Sigmoid colon (tissue), 6 donors: ENCODE measurements at regions not wholly inside any gene's neighbourhood (a gene's known extent, or its start where the extent isn't known, plus 50 kb on each side); places are given as distances from the start of the nearest gene placed in this dataset.

Source experiments
- DNase-seq: peaks from one replicate; pipeline ENCODE4 v3.0.0-alpha.2; 2019
- H3K27ac ChIP-seq, 4 donors: fragments of 200-600 bp; sonication (generic); one replicate each; pipeline ENCODE4 v1.5.1; 2016 to 2019; ENCODE audit warnings: mild to moderate bottlenecking in 1 of 4
- H3K27me3 ChIP-seq, 3 donors: fragments of 200-600 bp; sonication (generic); one replicate each; pipeline ENCODE4 v1.5.1; 2019; ENCODE audit warnings: mild to moderate bottlenecking in 1 of 3
- H3K36me3 ChIP-seq, 4 donors: fragments of 200-600 bp; sonication (generic); one replicate each; pipeline ENCODE4 v1.5.1; 2016 to 2019
- H3K4me1 ChIP-seq, 4 donors: fragments of 200-600 bp; sonication (generic); one replicate each; pipeline ENCODE4 v1.5.1; 2017 to 2019
- H3K4me3 ChIP-seq, 4 donors: fragments of 200-600 bp; sonication (generic); one replicate each; pipeline ENCODE4 v1.5.1; 2017 to 2019; ENCODE audit warnings: mild to moderate bottlenecking in 2 of 4, moderate library complexity in 1 of 4
- H3K9me3 ChIP-seq, 4 donors: fragments of 200-600 bp in 3 of 4; sonication (generic) in 3 of 4; one replicate each; pipeline versions ENCODE4 v1.5.1 to v1.6.1; 2013 to 2019
- CTCF ChIP-seq, 4 experiments: fragments of 450-650 bp in 3 of 4; fragments of 200-600 bp in 1 of 4; IDR thresholded peaks; one replicate each; pipeline ENCODE4 v1.5.1; 2016 to 2019; ENCODE audit warnings: antibody characterized with exemption in 4 of 4, mild to moderate bottlenecking in 3 of 4, moderate library complexity in 2 of 4
- EP300 ChIP-seq, 4 donors: sonication (generic); formaldehyde crosslinking; IDR thresholded peaks; one replicate each; pipeline ENCODE4 v1.6.1; 2017; ENCODE audit warnings: antibody characterized with exemption in 4 of 4
- POLR2A ChIP-seq, 2 donors: fragments of 450-650 bp; IDR thresholded peaks; one replicate each; pipeline ENCODE4 v1.6.1; 2016; ENCODE audit warnings: antibody characterized with exemption in 2 of 2, mild to moderate bottlenecking in 2 of 2, moderate library complexity in 2 of 2
- POLR2AphosphoS5 ChIP-seq, 4 donors: sonication (generic); formaldehyde crosslinking; IDR thresholded peaks; one replicate each; pipeline ENCODE4 v1.6.1; 2017; ENCODE audit warnings: antibody characterized with exemption in 4 of 4
- WGBS, 2 donors: extraction: QIAGEN DNeasy Blood & Tissue Kit; methylation state at CpG; one replicate each; pipeline ENCODE4 v1.1.7; 2013; 5-methylcytosine and 5-hydroxymethylcytosine counted together
- intact Hi-C: fragments of 100-400 bp; cut with DNase I; formaldehyde crosslinking; loops from one replicate; pipeline ENCODE4 v1.15.1; 2023
- donor health status: healthy with polysubstance abuse.
- donor health status: healthy.

GRCh38 chr5:92467695-92468094, 1084.6 kb upstream of the ARRDC3 start:
- intact Hi-C loops: no loop called here
- H3K9me3 ChIP-seq: no peaks in the 10 kb centered on the region
- no peaks in the 10 kb centered on the region for H3K27me3 ChIP-seq
- WGBS, 2 donors: 77% methylated on average over 3 of the region's 3 CpGs
- H3K36me3 ChIP-seq: no peaks in the 10 kb centered on the region
- DNase-seq: no peak
- no peak overlapping the region for H3K4me3 ChIP-seq
- H3K27ac ChIP-seq: no peak overlapping the region
- H3K4me1 ChIP-seq: peaks cover 0 to 9% (median 0%) of the 10 kb centered on the region in 4 donors
- TF ChIP-seq CTCF (IDR thresholded peaks at IDR 0.05) (no peak), POLR2AphosphoS5 (IDR thresholded peaks at IDR 0.05) (no peak), POLR2A (IDR thresholded peaks at IDR 0.05) (no peak), EP300 (IDR thresholded peaks at IDR 0.05) (no peak)

GRCh38 chr5:92460505-92460904, 1077.4 kb upstream of the ARRDC3 start:
- Histone ChIP-seq H3K27me3 (no peaks in the 10 kb centered on the region), H3K9me3 (no peaks in the 10 kb centered on the region), H3K4me3 (no peak overlapping the region), H3K4me1 (no peaks in the 10 kb centered on the region), H3K36me3 (no peaks in the 10 kb centered on the region), H3K27ac (no peak overlapping the region)
- no peak for DNase-seq
- intact Hi-C loops: no loop called here
- TF ChIP-seq POLR2A (IDR thresholded peaks at IDR 0.05) (no peak), POLR2AphosphoS5 (IDR thresholded peaks at IDR 0.05) (no peak), EP300 (IDR thresholded peaks at IDR 0.05) (no peak), CTCF (IDR thresholded peaks at IDR 0.05) (no peak)
- 56 to 78% methylated on average over 2 of the region's 2 CpGs for WGBS, 2 donors

- H3K9me3 ChIP-seq: no peaks in the 10 kb centered on the region
- H3K27ac ChIP-seq: no peak overlapping the region
- no peak for TF ChIP-seq EP300 (IDR thresholded peaks at IDR 0.05)
- TF ChIP-seq POLR2AphosphoS5 (IDR thresholded peaks at IDR 0.05): no peak
- no peak for TF ChIP-seq CTCF (IDR thresholded peaks at IDR 0.05)
- no peak for TF ChIP-seq POLR2A (IDR thresholded peaks at IDR 0.05)
- no peak for DNase-seq
- H3K4me3 ChIP-seq: no peak overlapping the region
- intact Hi-C loops: no loop called here
- H3K4me1 ChIP-seq: no peaks in the 10 kb centered on the region
- WGBS, 2 donors: 87 to 88% methylated on average over 1 of the region's 1 CpG
- no peaks in the 10 kb centered on the region for H3K27me3 ChIP-seq
- no peaks in the 10 kb centered on the region for H3K36me3 ChIP-seq
Observed at GRCh38 chr5:92459654-92460053, 1076.5 kb upstream of the ARRDC3 start.

GRCh38 chr5:92455011-92455410, 1071.9 kb upstream of the ARRDC3 start:
- H3K36me3 ChIP-seq: no peaks in the 10 kb centered on the region
- no peaks in the 10 kb centered on the region for H3K9me3 ChIP-seq
- H3K27me3 ChIP-seq: no peaks in the 10 kb centered on the region
- TF ChIP-seq EP300 (IDR thresholded peaks at IDR 0.05) (no peak), POLR2AphosphoS5 (IDR thresholded peaks at IDR 0.05) (no peak), CTCF (IDR thresholded peaks at IDR 0.05) (no peak), POLR2A (IDR thresholded peaks at IDR 0.05) (no peak)
- H3K4me1 ChIP-seq: no peaks in the 10 kb centered on the region
- WGBS, 2 donors: 50 to 72% methylated on average over 3 of the region's 3 CpGs
- H3K27ac ChIP-seq: no peak overlapping the region
- intact Hi-C loops: no loop called here
- no peak overlapping the region for H3K4me3 ChIP-seq
- DNase-seq: no peak

GRCh38 chr5:92444888-92445287, 1061.8 kb upstream of the ARRDC3 start:
- Histone ChIP-seq H3K9me3 (peaks cover 0 to 1% (median 0%) of the 10 kb centered on the region in 4 donors), H3K27ac (no peak overlapping the region), H3K36me3 (no peaks in the 10 kb centered on the region), H3K4me3 (no peak overlapping the region), H3K4me1 (no peaks in the 10 kb centered on the region), H3K27me3 (no peaks in the 10 kb centered on the region)
- no peak for DNase-seq
- TF ChIP-seq EP300 (IDR thresholded peaks at IDR 0.05): no peak
- WGBS, 2 donors: 78 to 85% methylated on average over 2 of the region's 2 CpGs
- intact Hi-C loops: no loop called here
